HEK293 (cell line): ENCODE measurements at regions not wholly inside any gene's neighbourhood (a gene's known extent, or its start where the extent isn't known, plus 50 kb on each side); places are given as distances from the start of the nearest gene placed in this dataset.
A peak's percentile ranks its signal among the peaks of the same experiment; 100 is the strongest.

ENCODE experiments used
- BCL11B ChIP-seq: fragments of 450-650 bp; formaldehyde crosslinking; IDR thresholded peaks from 2 replicates; pipeline ENCODE4 v1.5.1; 2016; ENCODE audit warnings: low read depth, missing biosample characterization, missing genetic modification characterization
- BCL6B ChIP-seq: fragments of 450-650 bp; formaldehyde crosslinking; IDR thresholded peaks from 2 replicates; pipeline ENCODE4 v1.5.1; 2017; ENCODE audit warnings: missing biosample characterization, missing genetic modification characterization
- HOXC10 ChIP-seq: sonication (generic); formaldehyde crosslinking; IDR thresholded peaks from 2 replicates; pipeline ENCODE4 v1.8.1; 2023; ENCODE audit warnings: mild to moderate bottlenecking, missing genetic modification reagents
- KLF1 ChIP-seq: fragments of 450-650 bp; formaldehyde crosslinking; IDR thresholded peaks from 2 replicates; pipeline ENCODE4 v1.5.1; 2016; ENCODE audit warnings: missing biosample characterization, missing genetic modification characterization
- OSR2 ChIP-seq: fragments of 450-650 bp; formaldehyde crosslinking; IDR thresholded peaks from 2 replicates; pipeline ENCODE4 v1.5.1; 2016; ENCODE audit warnings: missing biosample characterization, missing genetic modification characterization
- PATZ1 ChIP-seq: fragments of 450-650 bp; formaldehyde crosslinking; IDR thresholded peaks from 2 replicates; pipeline ENCODE4 v1.5.1; 2016; ENCODE audit warnings: missing biosample characterization, missing genetic modification characterization
- PRDM6 ChIP-seq: fragments of 450-650 bp; formaldehyde crosslinking; IDR thresholded peaks from 2 replicates; pipeline ENCODE4 v1.5.1; 2017; ENCODE audit warnings: missing biosample characterization, missing genetic modification characterization
- WT1 ChIP-seq: fragments of 450-650 bp; formaldehyde crosslinking; IDR thresholded peaks from 2 replicates; pipeline ENCODE4 v1.5.1; 2016; ENCODE audit warnings: missing biosample characterization, missing genetic modification characterization
- ZBTB21 ChIP-seq: fragments of 450-650 bp; formaldehyde crosslinking; IDR thresholded peaks from 2 replicates; pipeline ENCODE4 v1.5.1; 2017; ENCODE audit warnings: missing biosample characterization, missing genetic modification characterization
- ZBTB26 ChIP-seq: fragments of 450-650 bp; formaldehyde crosslinking; optimal IDR thresholded peaks from 2 replicates; pipeline ENCODE3; 2016; ENCODE audit warnings: missing biosample characterization, mild to moderate bottlenecking, missing genetic modification characterization
- ZBTB6 ChIP-seq: fragments of 450-650 bp; formaldehyde crosslinking; IDR thresholded peaks from 2 replicates; pipeline ENCODE4 v1.5.1; 2017; ENCODE audit warnings: missing biosample characterization, missing genetic modification characterization
- ZNF112 ChIP-seq: fragments of 450-650 bp; formaldehyde crosslinking; IDR thresholded peaks from 2 replicates; pipeline ENCODE4 v1.5.0; 2017; ENCODE audit warnings: missing biosample characterization, missing genetic modification characterization
- ZNF311 ChIP-seq: fragments of 450-650 bp; formaldehyde crosslinking; IDR thresholded peaks from 2 replicates; pipeline ENCODE4 v1.5.1; 2017; ENCODE audit warnings: missing biosample characterization, missing genetic modification characterization, borderline replicate concordance
- ZNF362 ChIP-seq: fragments of 450-650 bp; formaldehyde crosslinking; IDR thresholded peaks from 2 replicates; pipeline ENCODE4 v1.5.1; 2016; ENCODE audit warnings: missing biosample characterization, missing genetic modification characterization
- ZNF416 ChIP-seq: fragments of 450-650 bp; formaldehyde crosslinking; IDR thresholded peaks from 2 replicates; pipeline ENCODE4 v1.5.1; 2016; ENCODE audit warnings: missing biosample characterization, missing genetic modification characterization
- ZNF518A ChIP-seq: fragments of 450-650 bp; formaldehyde crosslinking; conservative IDR thresholded peaks from 2 replicates; pipeline ENCODE4 v1.5.1; 2016; ENCODE audit warnings: low read depth, missing biosample characterization, missing genetic modification characterization
- ZNF548 ChIP-seq: fragments of 450-650 bp; formaldehyde crosslinking; IDR thresholded peaks from 2 replicates; pipeline ENCODE4 v1.5.1; 2016; ENCODE audit warnings: missing biosample characterization, missing genetic modification characterization
- ZNF600 ChIP-seq: fragments of 450-650 bp; formaldehyde crosslinking; IDR thresholded peaks from 2 replicates; pipeline ENCODE4 v1.5.1; 2016; ENCODE audit warnings: missing biosample characterization, missing genetic modification characterization
- ZNF692 ChIP-seq: fragments of 450-650 bp; formaldehyde crosslinking; IDR thresholded peaks from 2 replicates; pipeline ENCODE4 v1.5.1; 2016; ENCODE audit warnings: missing biosample characterization, missing genetic modification characterization
- ZNF777 ChIP-seq: fragments of 450-650 bp; formaldehyde crosslinking; IDR thresholded peaks from 2 replicates; pipeline ENCODE4 v1.5.1; 2017; ENCODE audit warnings: missing biosample characterization, missing genetic modification characterization, borderline replicate concordance
- ZSCAN18 ChIP-seq: fragments of 450-650 bp; formaldehyde crosslinking; IDR thresholded peaks from 2 replicates; pipeline ENCODE4 v1.5.1; 2016; ENCODE audit warnings: missing biosample characterization, missing genetic modification characterization

GRCh38 chr20:22462975-22463914, 121.1 kb downstream of the FOXA2 start (continued):
- TF ChIP-seq ZNF518A (tag by site-specific recombination) (no peak), OSR2 (tag by site-specific recombination) (peak; percentile 60; the same call in 1 of the 2 replicates), PATZ1 (no peak), ZSCAN18 (tag by site-specific recombination) (no peak), ZNF600 (tag by site-specific recombination) (peak; percentile 20; the same call in 1 of the 2 replicates), WT1 (tag by site-specific recombination) (peak; percentile 98), BCL6B (tag by site-specific recombination) (no peak), ZNF362 (tag by site-specific recombination) (no peak), ZBTB21 (no peak), PRDM6 (peak; percentile 94), ZNF777 (tag by site-specific recombination) (no peak), ZBTB6 (no peak), ZNF548 (no peak), ZNF692 (tag by site-specific recombination) (peak; percentile 97), BCL11B (tag by site-specific recombination) (no peak), KLF1 (peak; percentile 54), ZNF311 (no peak), HOXC10 (CRISPR knock-in tag) (no peak), ZNF112 (tag by site-specific recombination) (no peak), ZNF416 (tag by site-specific recombination) (no peak), ZBTB26 (tag by site-specific recombination) (no peak)
